Breast epithelium (tissue), 3 donors: ENCODE measurements at regions not wholly inside any gene's neighbourhood (a gene's known extent, or its start where the extent isn't known, plus 50 kb on each side); places are given as distances from the start of the nearest gene placed in this dataset.

ENCODE experiments used
- POLR2AphosphoS5 ChIP-seq, 3 donors: sonication (generic); formaldehyde crosslinking; IDR thresholded peaks; one replicate each; pipeline ENCODE4 v1.6.1; 2017; ENCODE audit warnings: antibody characterized with exemption in 3 of 3
- TF ChIP-seq, protein P1 (sequence below), 3 donors: fragments of 450-650 bp; IDR thresholded peaks; one replicate each; pipeline ENCODE4 v1.5.1; 2016 to 2017; ENCODE audit warnings: antibody characterized with exemption in 3 of 3, mild to moderate bottlenecking in 3 of 3, moderate library complexity in 3 of 3

DNA sequence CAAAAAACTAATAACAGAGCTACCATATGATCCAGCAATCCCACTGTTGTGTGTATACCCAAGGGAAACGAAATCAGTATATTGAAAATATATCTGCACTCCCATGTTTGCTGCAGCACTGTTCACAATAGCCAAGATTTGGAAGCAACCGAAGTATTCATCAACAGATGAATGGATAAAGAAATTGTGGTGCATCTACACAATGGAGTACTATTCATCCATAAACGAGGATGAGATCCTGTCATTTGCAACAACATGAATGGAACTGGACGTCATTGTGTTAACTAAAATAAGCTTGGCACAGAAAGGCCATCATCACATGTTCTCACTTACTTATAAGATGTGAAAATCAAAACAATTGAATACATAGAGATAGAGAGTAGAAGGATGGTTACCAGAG lies 402.1 kb downstream of the KCTD8 start:
- TF ChIP-seq, protein P1, sequence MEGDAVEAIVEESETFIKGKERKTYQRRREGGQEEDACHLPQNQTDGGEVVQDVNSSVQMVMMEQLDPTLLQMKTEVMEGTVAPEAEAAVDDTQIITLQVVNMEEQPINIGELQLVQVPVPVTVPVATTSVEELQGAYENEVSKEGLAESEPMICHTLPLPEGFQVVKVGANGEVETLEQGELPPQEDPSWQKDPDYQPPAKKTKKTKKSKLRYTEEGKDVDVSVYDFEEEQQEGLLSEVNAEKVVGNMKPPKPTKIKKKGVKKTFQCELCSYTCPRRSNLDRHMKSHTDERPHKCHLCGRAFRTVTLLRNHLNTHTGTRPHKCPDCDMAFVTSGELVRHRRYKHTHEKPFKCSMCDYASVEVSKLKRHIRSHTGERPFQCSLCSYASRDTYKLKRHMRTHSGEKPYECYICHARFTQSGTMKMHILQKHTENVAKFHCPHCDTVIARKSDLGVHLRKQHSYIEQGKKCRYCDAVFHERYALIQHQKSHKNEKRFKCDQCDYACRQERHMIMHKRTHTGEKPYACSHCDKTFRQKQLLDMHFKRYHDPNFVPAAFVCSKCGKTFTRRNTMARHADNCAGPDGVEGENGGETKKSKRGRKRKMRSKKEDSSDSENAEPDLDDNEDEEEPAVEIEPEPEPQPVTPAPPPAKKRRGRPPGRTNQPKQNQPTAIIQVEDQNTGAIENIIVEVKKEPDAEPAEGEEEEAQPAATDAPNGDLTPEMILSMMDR (IDR thresholded peaks at IDR 0.05) = no peak
- no peak for TF ChIP-seq POLR2AphosphoS5 (IDR thresholded peaks at IDR 0.05)
